ENCODE measurements at regions not wholly inside any gene's neighbourhood (a gene's known extent, or its start where the extent isn't known, plus 50 kb on each side); places are given as distances from the start of the nearest gene placed in this dataset.

- no peak overlapping the region for H3K4me3 ChIP-seq
- peaks cover 0 to 3% (median 0%) of the 10 kb centered on the region in 3 donors for H3K4me1 ChIP-seq
- H3K9me3 ChIP-seq: no peaks in the 10 kb centered on the region
- H3K27ac ChIP-seq: peak overlapping the region in 2 of 4 donors; percentile 62 to 63
- no peaks in the 10 kb centered on the region for H3K36me3 ChIP-seq
- DNase-seq (no peak), FAIRE-seq (no peak), ATAC-seq (peak in 2 of 4 donors; percentile 6 to 34)
- intact Hi-C loops (cut with DNase I): no loop called here
- WGBS, 2 donors: 78 to 82% methylated on average over 7 of the region's 7 CpGs
- H3K27me3 ChIP-seq: no peaks in the 10 kb centered on the region
- no peak for TF ChIP-seq CTCF (IDR thresholded peaks at IDR 0.05)
Measured at GRCh38 chr10:78804411-78805032, 264.2 kb upstream of the ZMIZ1 start.

GRCh38 chr10:78805176-78805575 is 263.6 kb upstream of the ZMIZ1 start:
- no peaks in the 10 kb centered on the region for H3K9me3 ChIP-seq
- peak; percentile 68 to 87 (median 81) for ATAC-seq
- peak in 2 of 6 donors; percentile 31 to 38 for DNase-seq
- H3K27ac ChIP-seq: peak overlapping the region in 2 of 4 donors; percentile 62 to 63
- WGBS, 2 donors: 52 to 54% methylated on average over 6 of the region's 6 CpGs
- H3K4me1 ChIP-seq: peaks cover 0 to 3% (median 0%) of the 10 kb centered on the region in 3 donors
- H3K4me3 ChIP-seq: no peak overlapping the region
- no peaks in the 10 kb centered on the region for H3K27me3 ChIP-seq
- intact Hi-C loops (cut with DNase I): no loop called here
- TF ChIP-seq CTCF (IDR thresholded peaks at IDR 0.05): no peak
- FAIRE-seq: peak; percentile 88
- no peaks in the 10 kb centered on the region for H3K36me3 ChIP-seq

- 90% methylated on average over 2 of the region's 2 CpGs for WGBS, 2 donors
- no peak for TF ChIP-seq CTCF (IDR thresholded peaks at IDR 0.05)
- H3K27ac ChIP-seq: no peak overlapping the region
- FAIRE-seq (no peak), DNase-seq (no peak), ATAC-seq (no peak)
- H3K9me3 ChIP-seq: no peaks in the 10 kb centered on the region
- H3K27me3 ChIP-seq: no peaks in the 10 kb centered on the region
- no peak overlapping the region for H3K4me3 ChIP-seq
- H3K36me3 ChIP-seq: no peaks in the 10 kb centered on the region
- intact Hi-C loops (cut with DNase I): no loop called here
- peaks cover 0 to 3% (median 0%) of the 10 kb centered on the region in 3 donors for H3K4me1 ChIP-seq
Measured at GRCh38 chr10:78806681-78807221, 262.0 kb upstream of the ZMIZ1 start.

- no peak overlapping the region for H3K4me3 ChIP-seq
- WGBS, 2 donors: 83 to 90% methylated on average over 12 of the region's 12 CpGs
- H3K4me1 ChIP-seq: peaks cover 0 to 3% (median 0%) of the 10 kb centered on the region in 3 donors
- DNase-seq (no peak), ATAC-seq (no peak), FAIRE-seq (no peak)
- H3K27me3 ChIP-seq: no peaks in the 10 kb centered on the region
- no peak overlapping the region for H3K27ac ChIP-seq
- no peaks in the 10 kb centered on the region for H3K36me3 ChIP-seq
- TF ChIP-seq CTCF (IDR thresholded peaks at IDR 0.05): no peak
- no peaks in the 10 kb centered on the region for H3K9me3 ChIP-seq
- intact Hi-C loops (cut with DNase I): no loop called here
Measured at GRCh38 chr10:78807504-78808203, 261.1 kb upstream of the ZMIZ1 start.

- Histone ChIP-seq H3K4me1 (peaks cover 0 to 3% (median 0%) of the 10 kb centered on the region in 3 donors), H3K27ac (no peak overlapping the region), H3K4me3 (no peak overlapping the region), H3K27me3 (no peaks in the 10 kb centered on the region), H3K9me3 (no peaks in the 10 kb centered on the region), H3K36me3 (no peaks in the 10 kb centered on the region)
- no peak for FAIRE-seq
- DNase-seq: no peak
- TF ChIP-seq CTCF (IDR thresholded peaks at IDR 0.05): no peak
- WGBS, 2 donors: 83 to 88% methylated on average over 8 of the region's 8 CpGs
- no peak for ATAC-seq
- intact Hi-C loops (cut with DNase I): no loop called here
Measured at GRCh38 chr10:78808286-78808685, 260.5 kb upstream of the ZMIZ1 start.

All from pancreas (tissue), 10 donors.